GM19372 (cell line): ENCODE measurements at regions not wholly inside any gene's neighbourhood (a gene's known extent, or its start where the extent isn't known, plus 50 kb on each side); places are given as distances from the start of the nearest gene placed in this dataset.
"Not testable (repeated sequence)": the region's sequence is repeated elsewhere in the genome, so short reads cannot be mapped to it uniquely, and the experiment has no call there.

Experiments used
- ATAC-seq: cut with Tn5 transposase; IDR thresholded peaks from one replicate; pipeline ENCODE4 v1.9.1; 2021; ENCODE audit warnings: mild to moderate bottlenecking, low read depth, moderate library complexity; ENCODE audit not compliant: unreplicated experiment

GRCh38 chr7:104956753-104957450 is 57.1 kb upstream of the KMT2E start:
- peak; percentile 84 for ATAC-seq

DNA sequence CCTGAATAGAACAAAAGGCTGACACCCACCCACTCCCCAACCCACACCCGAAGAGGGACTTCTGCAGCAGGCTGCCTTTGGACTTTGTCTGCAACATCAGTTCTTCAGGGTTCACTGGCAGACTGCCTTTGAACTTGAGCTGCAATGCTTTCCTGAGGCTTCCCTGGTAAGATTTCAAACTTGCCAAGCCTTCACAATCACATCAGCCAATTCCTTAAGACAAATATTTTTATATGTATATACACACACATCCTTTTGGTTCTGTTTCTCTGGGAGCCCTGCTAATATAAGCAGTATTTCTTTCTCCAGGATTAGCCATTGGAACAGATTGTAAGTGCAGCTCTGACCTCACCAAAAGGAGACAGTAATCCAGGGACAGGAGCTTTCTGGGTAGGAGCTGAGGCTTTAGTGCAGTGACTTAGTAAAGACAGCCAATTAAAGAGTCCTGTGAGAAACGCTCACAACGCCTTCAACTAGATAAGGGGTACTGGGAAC is 55.6 kb upstream of the KMT2E start:
- no peak for ATAC-seq

DNA sequence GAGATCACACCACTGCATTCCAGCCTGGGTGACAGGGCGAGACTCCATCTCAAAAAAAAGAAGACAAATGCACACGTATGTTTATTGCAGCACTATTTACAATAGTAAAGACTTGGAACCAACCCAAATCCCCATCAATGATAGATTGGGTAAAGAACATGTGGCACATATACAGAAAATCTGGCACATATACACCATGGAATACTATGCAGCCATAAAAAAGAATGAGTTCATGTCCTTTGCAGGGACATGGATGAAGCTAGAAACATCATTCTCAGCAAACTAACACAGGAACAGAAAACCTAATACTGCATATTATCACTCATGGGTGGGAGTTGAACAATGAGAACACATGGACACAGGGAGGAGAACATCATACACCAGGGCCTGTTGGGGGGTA is 54.5 kb upstream of the KMT2E start:
- not testable (repeated sequence) for ATAC-seq

DNA sequence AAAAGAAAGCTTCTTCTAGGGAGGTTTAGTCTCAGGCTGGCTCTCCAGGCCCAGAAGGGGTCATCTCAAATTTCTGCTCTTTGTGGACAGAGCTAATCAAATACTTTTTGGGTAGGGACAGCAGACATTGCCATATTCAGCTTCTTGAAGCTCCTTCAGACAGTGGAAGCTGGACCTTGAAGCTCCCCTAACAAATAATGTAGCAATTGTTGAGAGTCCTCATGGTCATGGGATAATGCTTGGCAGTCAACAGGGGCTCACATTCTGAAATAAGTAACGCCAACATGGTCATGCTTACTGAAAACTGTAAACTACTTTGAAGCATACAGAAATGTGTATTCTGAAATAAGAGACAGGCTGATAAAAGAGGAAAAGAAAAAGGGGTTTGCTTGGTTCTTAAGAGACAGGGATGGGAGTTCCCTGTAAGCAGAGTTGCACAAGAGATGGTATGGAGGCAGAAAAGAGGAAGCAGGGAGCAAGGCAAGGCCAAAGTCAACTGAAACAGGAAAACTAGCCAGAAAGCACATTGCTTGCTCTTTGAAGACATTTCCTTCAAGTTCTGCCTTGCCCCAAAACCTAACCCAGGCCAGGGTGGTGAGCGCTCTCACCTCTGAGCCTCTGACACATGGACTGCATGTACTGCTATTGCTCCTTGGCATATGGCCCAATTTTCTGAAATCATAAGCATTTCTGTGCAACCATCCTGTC is 53.1 kb upstream of the KMT2E start:
- ATAC-seq: no peak

GRCh38 chr7:104961821-104962220 is 52.2 kb upstream of the KMT2E start:
- no peak for ATAC-seq

DNA sequence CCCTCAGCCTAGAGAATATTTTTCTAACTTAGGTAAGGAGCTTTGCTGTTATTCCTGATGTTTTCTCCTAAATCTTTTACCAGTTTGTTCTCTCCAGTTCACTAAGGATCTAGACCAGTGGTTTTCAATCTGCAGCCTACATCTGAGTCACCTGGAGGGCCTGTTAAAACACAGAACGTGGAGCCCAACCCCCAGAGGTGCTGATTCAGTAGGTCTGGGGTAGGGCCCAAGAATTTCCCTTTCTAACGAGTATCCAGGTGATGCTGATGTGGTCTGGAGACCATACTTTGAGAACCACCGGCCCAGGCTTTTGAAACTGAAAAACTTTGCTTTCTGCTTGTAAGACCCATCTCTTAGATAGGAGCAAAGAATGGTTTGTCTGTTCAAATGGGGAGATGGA is 51.2 kb upstream of the KMT2E start:
- ATAC-seq: no peak

DNA sequence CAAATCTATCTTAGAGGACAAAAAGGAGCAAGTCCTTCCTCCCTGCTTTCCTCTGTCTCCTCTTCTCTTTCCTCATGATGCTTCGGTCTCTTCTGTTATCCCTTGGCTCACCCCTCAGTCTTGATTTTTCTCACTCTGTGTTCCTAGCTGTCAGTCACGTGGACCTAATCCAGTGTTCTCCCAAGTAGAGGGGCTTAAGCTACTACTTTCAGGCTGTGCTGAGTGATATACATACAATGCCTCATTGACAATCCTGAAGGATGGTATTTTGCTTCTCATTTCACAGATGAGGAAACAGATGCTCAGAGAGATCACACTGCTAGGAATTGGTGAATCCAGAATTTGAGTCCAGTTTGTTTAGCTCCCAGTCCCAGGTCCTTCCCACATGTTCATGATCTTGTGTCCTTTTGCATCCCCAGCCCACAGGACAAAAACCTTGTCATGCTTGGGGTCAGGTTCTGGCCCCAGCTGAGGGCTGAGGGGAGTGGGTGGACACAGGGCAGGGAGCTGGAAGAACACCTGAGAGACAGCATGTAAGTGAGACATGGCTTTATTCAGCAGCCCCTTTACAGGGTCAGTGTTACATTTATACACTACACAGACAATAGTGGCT is 50.5 kb upstream of the KMT2E start:
- ATAC-seq: no peak

GRCh38 chr7:104963991-104964385 is 50.0 kb upstream of the KMT2E start:
- no peak for ATAC-seq
